H9 (cell line): ENCODE measurements at regions not wholly inside any gene's neighbourhood (a gene's known extent, or its start where the extent isn't known, plus 50 kb on each side); places are given as distances from the start of the nearest gene placed in this dataset.

Experiments
- DNase-seq: peaks from one replicate; pipeline ENCODE4 v3.0.0-alpha.2; 2017
- H2AFZ ChIP-seq: one replicate; pipeline ENCODE4 v1.6.1; 2013; ENCODE audit warnings: mild to moderate bottlenecking, low read length, control low read depth, moderate library complexity
- H2AK5ac ChIP-seq: 2 replicates; pipeline ENCODE4 v1.6.1; 2013; ENCODE audit warnings: low read length, control low read depth, mixed read lengths; ENCODE audit not compliant: insufficient read length
- H2BK120ac ChIP-seq: one replicate; pipeline ENCODE4 v1.6.1; 2013; ENCODE audit warnings: low read depth, mild to moderate bottlenecking, low read length, control low read depth, inconsistent platforms; ENCODE audit not compliant: poor library complexity, severe bottlenecking
- H2BK12ac ChIP-seq: 2 replicates; pipeline ENCODE4 v1.6.1; 2013; ENCODE audit warnings: low read length, control low read depth, mixed read lengths, low read depth; ENCODE audit not compliant: insufficient read length
- H2BK15ac ChIP-seq: 2 replicates; pipeline ENCODE4 v1.6.1; 2013; ENCODE audit warnings: low read depth, low read length, control low read depth
- H2BK20ac ChIP-seq: one replicate; pipeline ENCODE4 v1.6.1; 2013; ENCODE audit warnings: low read depth, mild to moderate bottlenecking, low read length, control low read depth, inconsistent platforms; ENCODE audit not compliant: poor library complexity, severe bottlenecking
- H2BK5ac ChIP-seq: 2 replicates; pipeline ENCODE4 v1.6.1; 2013; ENCODE audit warnings: low read length, control low read depth, mixed read lengths; ENCODE audit not compliant: insufficient read length
- H3K14ac ChIP-seq: 2 replicates; pipeline ENCODE4 v1.6.1; 2013; ENCODE audit warnings: low read length, control low read depth; ENCODE audit not compliant: insufficient read depth
- H3K18ac ChIP-seq: 2 replicates; pipeline ENCODE4 v1.6.1; 2013; ENCODE audit warnings: low read depth, mild to moderate bottlenecking, mixed read lengths, low read length, control low read depth; ENCODE audit not compliant: insufficient read length
- H3K23ac ChIP-seq: 2 replicates; pipeline ENCODE4 v1.6.1; 2013; ENCODE audit warnings: low read length, control low read depth, mixed read lengths, low read depth; ENCODE audit not compliant: insufficient read length
- H3K23me2 ChIP-seq: 2 replicates; pipeline ENCODE4 v1.6.1; 2013; ENCODE audit warnings: low read depth, mild to moderate bottlenecking, mixed read lengths, low read length, control low read depth; ENCODE audit not compliant: insufficient read length, poor library complexity, severe bottlenecking
- H3K27ac ChIP-seq: 2 replicates; pipeline ENCODE4 v1.5.1; 2013; ENCODE audit warnings: low read length, control low read depth, mixed read lengths, low read depth; ENCODE audit not compliant: insufficient read length
- H3K27me3 ChIP-seq: 2 replicates; pipeline ENCODE4 v1.6.1; 2013; ENCODE audit warnings: low read length, control low read depth, inconsistent platforms; ENCODE audit not compliant: insufficient read depth
- H3K4ac ChIP-seq: 2 replicates; pipeline ENCODE4 v1.6.1; 2013; ENCODE audit warnings: low read depth, mild to moderate bottlenecking, control low read depth, inconsistent platforms, low read length, moderate library complexity
- H3K4me1 ChIP-seq: 2 replicates; pipeline ENCODE4 v1.6.1; 2013; ENCODE audit warnings: low read length, control low read depth, inconsistent platforms; ENCODE audit not compliant: insufficient read depth
- H3K4me2 ChIP-seq: 2 replicates; pipeline ENCODE4 v1.6.1; 2013; ENCODE audit warnings: low read length, control low read depth, mixed read lengths; ENCODE audit not compliant: insufficient read length, insufficient read depth
- H3K56ac ChIP-seq: 2 replicates; pipeline ENCODE4 v1.6.1; 2013; ENCODE audit warnings: low read depth, mild to moderate bottlenecking, mixed read lengths, low read length, control low read depth; ENCODE audit not compliant: insufficient read length
- H3K79me1 ChIP-seq: 2 replicates; pipeline ENCODE4 v1.6.1; 2013; ENCODE audit warnings: low read depth, mild to moderate bottlenecking, moderate library complexity, low read length, control low read depth, inconsistent platforms; ENCODE audit not compliant: insufficient read depth, poor library complexity, severe bottlenecking
- H3K79me2 ChIP-seq: 2 replicates; pipeline ENCODE4 v1.6.1; 2013; ENCODE audit warnings: low read length, control low read depth, inconsistent platforms; ENCODE audit not compliant: insufficient read depth
- H3K9ac ChIP-seq: 2 replicates; pipeline ENCODE4 v1.6.1; 2013; ENCODE audit warnings: low read length, control low read depth, mixed read lengths; ENCODE audit not compliant: insufficient read length; ENCODE audit errors: extremely low read depth
- H3K9me3 ChIP-seq: one replicate; pipeline ENCODE4 v1.6.1; 2013; ENCODE audit warnings: low read depth, low read length, inconsistent platforms; ENCODE audit not compliant: control insufficient read depth
- H3T11ph ChIP-seq: one replicate; pipeline ENCODE4 v1.6.1; 2013; ENCODE audit warnings: mild to moderate bottlenecking, low read length, control low read depth, inconsistent platforms
- H4K20me1 ChIP-seq: one replicate; pipeline ENCODE4 v1.6.1; 2013; ENCODE audit not compliant: control insufficient read depth, insufficient read length, insufficient read depth
- H4K5ac ChIP-seq: 2 replicates; pipeline ENCODE4 v1.6.1; 2013; ENCODE audit warnings: low read depth, mild to moderate bottlenecking, mixed read lengths, low read length, control low read depth; ENCODE audit not compliant: insufficient read length
- H4K8ac ChIP-seq: replicated peaks from 2 replicates; pipeline ENCODE4 v1.6.1; 2013; ENCODE audit warnings: low read length, control low read depth, mixed read lengths, low read depth; ENCODE audit not compliant: insufficient read length
- H4K91ac ChIP-seq: 2 replicates; pipeline ENCODE4 v1.6.1; 2013; ENCODE audit warnings: low read depth, mild to moderate bottlenecking, moderate library complexity, mixed read lengths, low read length, control low read depth; ENCODE audit not compliant: insufficient read length
- H3K27ac Mint-ChIP-seq, 3 experiments: 2 replicates in 2 of 3; 3 replicates in 1 of 3; pipeline ENCODE4 v1.8.0; 2020 to 2021; ENCODE audit warnings: mixed read lengths in 3 of 3, mild to moderate bottlenecking in 1 of 3, moderate library complexity in 1 of 3
- H3K27me3 Mint-ChIP-seq: 2 replicates; pipeline ENCODE4 v1.8.0; 2021; ENCODE audit warnings: low read depth, mild to moderate bottlenecking, moderate library complexity, mixed read lengths
- H3K36me3 Mint-ChIP-seq, 3 experiments: 2 replicates in 2 of 3; 3 replicates in 1 of 3; pipeline ENCODE4 v1.8.0; 2020 to 2021; ENCODE audit warnings: low read depth in 3 of 3, mixed read lengths in 3 of 3; ENCODE audit not compliant: insufficient read depth in 1 of 3
- H3K4me1 Mint-ChIP-seq, 2 experiments: 2 replicates each; pipeline ENCODE4 v1.8.0; 2020; ENCODE audit warnings: mixed read lengths in 2 of 2
- H3K4me3 Mint-ChIP-seq, 2 experiments: 2 replicates in 1 of 2; 3 replicates in 1 of 2; pipeline ENCODE4 v1.8.0; 2020 to 2021; ENCODE audit warnings: mild to moderate bottlenecking in 2 of 2, mixed read lengths in 2 of 2, moderate library complexity in 1 of 2
- H3K9me3 Mint-ChIP-seq, 2 experiments: 2 replicates in 1 of 2; 3 replicates in 1 of 2; pipeline ENCODE4 v1.8.0; 2020; ENCODE audit warnings: mild to moderate bottlenecking in 2 of 2, mixed read lengths in 2 of 2, moderate library complexity in 1 of 2
- CTCF ChIP-seq: fragments of 200-600 bp; sonication (generic); conservative IDR thresholded peaks from 3 replicates; pipeline ENCODE4 v1.8.0; 2021; ENCODE audit warnings: antibody characterized with exemption, mild to moderate bottlenecking
- WGBS: extraction: QIAGEN DNeasy Blood & Tissue Kit; methylation state at CpG from one replicate; pipeline ENCODE4 v1.1.7; 2013; ENCODE audit warnings: missing lambda C conversion rate, low lambda C conversion rate, mixed read lengths; ENCODE audit not compliant: insufficient read length; ENCODE audit errors: extremely low coverage; 5-methylcytosine and 5-hydroxymethylcytosine counted together

DNA sequence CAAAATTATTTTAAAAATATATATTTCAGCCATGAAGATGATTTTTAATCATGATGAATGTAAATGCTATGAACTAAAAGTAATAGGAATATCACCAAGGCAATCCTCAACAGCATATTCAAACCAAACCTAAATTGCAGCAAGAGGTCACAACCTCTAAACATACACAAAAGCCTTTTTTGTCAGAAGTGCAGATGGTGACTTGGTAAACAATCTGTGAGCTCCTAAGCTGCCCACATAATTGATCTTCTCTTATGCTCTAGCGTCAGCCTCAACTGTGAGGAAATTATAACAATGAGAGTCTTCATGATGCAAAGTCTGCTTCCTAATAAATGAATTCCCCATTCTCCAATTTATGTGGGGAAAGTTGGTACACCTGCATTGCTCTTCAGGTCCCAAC is 113.2 kb downstream of the TSN start:
- Histone ChIP-seq H2AFZ (no peak overlapping the region), H3K9ac (no peak overlapping the region), H4K91ac (no peak overlapping the region), H2AK5ac (no peak overlapping the region), H4K8ac (no peak overlapping the region), H2BK15ac (no peak overlapping the region), H2BK12ac (no peak overlapping the region), H3K27ac (no peak overlapping the region), H3K4ac (no peak overlapping the region), H2BK120ac (no peak overlapping the region), H3T11ph (no peak overlapping the region), H3K4me2 (no peak overlapping the region), H3K4me1 (no peaks in the 10 kb centered on the region), H3K79me1 (no peaks in the 10 kb centered on the region), H3K14ac (no peak overlapping the region), H3K9me3 (no peaks in the 10 kb centered on the region), H4K5ac (no peak overlapping the region), H2BK5ac (no peak overlapping the region), H3K56ac (no peak overlapping the region), H3K79me2 (no peaks in the 10 kb centered on the region), H2BK20ac (no peak overlapping the region), H4K20me1 (no peaks in the 10 kb centered on the region), H3K27me3 (no peaks in the 10 kb centered on the region), H3K23me2 (no peaks in the 10 kb centered on the region), H3K18ac (no peak overlapping the region), H3K23ac (no peak overlapping the region)
- Mint-ChIP-seq H3K4me1 (peaks cover 9 to 11% of the 10 kb centered on the region in 2 experiments), H3K27ac (no peak overlapping the region), H3K9me3 (peaks cover 3 to 4% of the 10 kb centered on the region in 2 experiments; a peak in 4 of 5 replicates), H3K27me3 (peaks cover 3% of the 10 kb centered on the region; the same call in 1 of the 2 replicates), H3K36me3 (peaks cover 0 to 3% (median 2%) of the 10 kb centered on the region in 3 experiments; a peak in 1 of 7 replicates), H3K4me3 (no peak overlapping the region)
- no peak for TF ChIP-seq CTCF
- DNase-seq: no peak
- WGBS: no CpG with 5 or more reads among the region's 1 CpG
